DOHH2 (cell line): ENCODE measurements at regions not wholly inside any gene's neighbourhood (a gene's known extent, or its start where the extent isn't known, plus 50 kb on each side); places are given as distances from the start of the nearest gene placed in this dataset.

ENCODE experiments used
- H3F3A ChIP-seq: fragments of 200-600 bp; sonication (generic), shearing (Covaris generic); 2 replicates; pipeline ENCODE4 v1.6.0; 2016; ENCODE audit warnings: antibody characterized with exemption, mild to moderate bottlenecking; ENCODE audit not compliant: control insufficient read depth, insufficient read depth
- H3K27ac ChIP-seq: fragments of 200-600 bp; sonication (generic); 2 replicates; pipeline ENCODE4 v1.5.1; 2014; ENCODE audit warnings: low read depth, mild to moderate bottlenecking, low read length, moderate library complexity
- H3K27me3 ChIP-seq: fragments of 200-600 bp; sonication (generic); 2 replicates; pipeline ENCODE4 v1.6.1; 2014; ENCODE audit warnings: mild to moderate bottlenecking, low read length, mixed read lengths; ENCODE audit not compliant: control insufficient read depth
- H3K36me3 ChIP-seq: fragments of 200-600 bp; sonication (generic); 2 replicates; pipeline ENCODE4 v1.6.1; 2014; ENCODE audit warnings: mild to moderate bottlenecking, low read length, moderate library complexity, mixed read lengths; ENCODE audit not compliant: control insufficient read depth
- H3K4me1 ChIP-seq: fragments of 200-600 bp; sonication (generic); 2 replicates; pipeline ENCODE4 v1.6.1; 2014; ENCODE audit warnings: mild to moderate bottlenecking, low read length, mixed read lengths; ENCODE audit not compliant: control insufficient read depth
- H3K4me2 ChIP-seq: fragments of 200-600 bp; sonication (generic); 2 replicates; pipeline ENCODE4 v1.6.0; 2014; ENCODE audit warnings: mild to moderate bottlenecking, low read length, moderate library complexity
- H3K4me3 ChIP-seq: fragments of 200-600 bp; sonication (generic); 2 replicates; pipeline ENCODE4 v1.5.1; 2014; ENCODE audit warnings: mild to moderate bottlenecking, low read length, mixed read lengths
- H3K79me2 ChIP-seq: fragments of 200-600 bp; sonication (generic); 2 replicates; pipeline ENCODE4 v1.6.1; 2014; ENCODE audit warnings: mild to moderate bottlenecking, low read length, mixed read lengths; ENCODE audit not compliant: control insufficient read depth
- H3K9me2 ChIP-seq: fragments of 200-600 bp; sonication (generic); replicated peaks from 2 replicates; pipeline ENCODE4 v1.6.1; 2014; ENCODE audit warnings: mild to moderate bottlenecking, low read length, mixed read lengths; ENCODE audit not compliant: control insufficient read depth
- H3K9me3 ChIP-seq: fragments of 200-600 bp; sonication (generic); 2 replicates; pipeline ENCODE4 v1.6.1; 2014; ENCODE audit warnings: antibody characterized with exemption, low read length, mixed read lengths; ENCODE audit not compliant: control insufficient read depth, insufficient read depth
- H4K20me1 ChIP-seq: fragments of 200-600 bp; sonication (generic); 2 replicates; pipeline ENCODE4 v1.6.0; 2014; ENCODE audit warnings: low read depth, mild to moderate bottlenecking, antibody characterized with exemption, low read length, moderate library complexity; ENCODE audit not compliant: control insufficient read depth, insufficient read depth
- CTCF ChIP-seq: fragments of 200-600 bp; sonication (generic); IDR thresholded peaks from one replicate; pipeline ENCODE4 v1.5.1; 2014; ENCODE audit warnings: antibody characterized with exemption, mild to moderate bottlenecking, low read depth, low read length; ENCODE audit not compliant: poor library complexity, severe bottlenecking
- EZH2phosphoT487 ChIP-seq: fragments of 200-600 bp; sonication (generic); IDR thresholded peaks from 2 replicates; pipeline ENCODE4 v1.6.1; 2017; ENCODE audit warnings: borderline replicate concordance, mild to moderate bottlenecking, antibody characterized with exemption, low read length, moderate library complexity, mixed read lengths

- Histone ChIP-seq H3K4me1 (no peaks in the 10 kb centered on the region), H3K27me3 (no peaks in the 10 kb centered on the region), H4K20me1 (no peaks in the 10 kb centered on the region), H3K9me2 (no peaks in the 10 kb centered on the region), H3F3A (peaks cover 3% of the 10 kb centered on the region; the same call in 1 of the 2 replicates), H3K36me3 (no peaks in the 10 kb centered on the region), H3K27ac (no peak overlapping the region), H3K79me2 (no peaks in the 10 kb centered on the region), H3K9me3 (no peaks in the 10 kb centered on the region), H3K4me2 (no peak overlapping the region), H3K4me3 (no peak overlapping the region)
- no peak for TF ChIP-seq CTCF
- no peak for TF ChIP-seq EZH2phosphoT487
These were observed 690.2 kb upstream of the POU3F3 start for GRCh38 chr2:104163611-104164130.

GRCh38 chr2:104164721-104165252 is 689.1 kb upstream of the POU3F3 start:
- no peaks in the 10 kb centered on the region for H3K27me3 ChIP-seq
- H3K4me2 ChIP-seq: no peak overlapping the region
- no peaks in the 10 kb centered on the region for H3K9me3 ChIP-seq
- H3F3A ChIP-seq: peaks cover 3% of the 10 kb centered on the region; the same call in 1 of the 2 replicates
- H3K4me3 ChIP-seq: no peak overlapping the region
- no peaks in the 10 kb centered on the region for H3K9me2 ChIP-seq
- TF ChIP-seq CTCF (no peak), EZH2phosphoT487 (no peak)
- H3K27ac ChIP-seq: no peak overlapping the region
- no peaks in the 10 kb centered on the region for H3K79me2 ChIP-seq
- no peaks in the 10 kb centered on the region for H3K36me3 ChIP-seq
- H3K4me1 ChIP-seq: no peaks in the 10 kb centered on the region
- H4K20me1 ChIP-seq: no peaks in the 10 kb centered on the region

- Histone ChIP-seq H3K4me2 (no peak overlapping the region), H3K4me1 (0 out of 2 replicates have a peak, but pooled peaks cover 3% of the 10 kb centered on the region)
- TF ChIP-seq EZH2phosphoT487 (no peak), CTCF (no peak)
These were observed 676.7 kb upstream of the POU3F3 start for GRCh38 chr2:104177179-104177578.

More at GRCh38 chr2:104177179-104177578, 676.7 kb upstream of the POU3F3 start:
- Histone ChIP-seq H3K27ac (no peak overlapping the region), H3K9me2 (no peaks in the 10 kb centered on the region), H3K4me3 (no peak overlapping the region), H4K20me1 (no peaks in the 10 kb centered on the region), H3K27me3 (no peaks in the 10 kb centered on the region), H3F3A (no peaks in the 10 kb centered on the region), H3K9me3 (peaks cover 18% of the 10 kb centered on the region), H3K79me2 (no peaks in the 10 kb centered on the region), H3K36me3 (no peaks in the 10 kb centered on the region)
